ENCODE measurements at regions not wholly inside any gene's neighbourhood (a gene's known extent, or its start where the extent isn't known, plus 50 kb on each side); places are given as distances from the start of the nearest gene placed in this dataset.

DNA sequence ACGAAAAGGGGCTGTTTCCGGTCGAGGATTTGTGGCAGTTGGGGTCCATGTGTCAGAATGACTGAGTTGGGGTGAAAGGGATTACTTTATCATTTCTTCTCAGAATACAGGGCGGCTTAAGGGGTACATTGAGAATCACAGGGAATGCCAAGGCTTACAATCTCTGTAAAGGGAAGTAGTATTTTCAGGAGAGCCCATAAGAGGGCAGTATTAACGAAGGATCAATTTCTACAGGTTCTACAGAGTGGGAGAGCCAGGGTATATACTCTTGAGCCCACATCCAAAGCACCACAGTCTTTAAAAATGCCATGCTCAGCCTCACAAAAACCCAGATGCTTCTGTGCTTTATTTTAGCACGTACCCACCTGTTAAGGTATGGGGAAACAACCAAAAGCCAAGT is 67.7 kb upstream of the ZXDA start:
- TF ChIP-seq, protein P1, sequence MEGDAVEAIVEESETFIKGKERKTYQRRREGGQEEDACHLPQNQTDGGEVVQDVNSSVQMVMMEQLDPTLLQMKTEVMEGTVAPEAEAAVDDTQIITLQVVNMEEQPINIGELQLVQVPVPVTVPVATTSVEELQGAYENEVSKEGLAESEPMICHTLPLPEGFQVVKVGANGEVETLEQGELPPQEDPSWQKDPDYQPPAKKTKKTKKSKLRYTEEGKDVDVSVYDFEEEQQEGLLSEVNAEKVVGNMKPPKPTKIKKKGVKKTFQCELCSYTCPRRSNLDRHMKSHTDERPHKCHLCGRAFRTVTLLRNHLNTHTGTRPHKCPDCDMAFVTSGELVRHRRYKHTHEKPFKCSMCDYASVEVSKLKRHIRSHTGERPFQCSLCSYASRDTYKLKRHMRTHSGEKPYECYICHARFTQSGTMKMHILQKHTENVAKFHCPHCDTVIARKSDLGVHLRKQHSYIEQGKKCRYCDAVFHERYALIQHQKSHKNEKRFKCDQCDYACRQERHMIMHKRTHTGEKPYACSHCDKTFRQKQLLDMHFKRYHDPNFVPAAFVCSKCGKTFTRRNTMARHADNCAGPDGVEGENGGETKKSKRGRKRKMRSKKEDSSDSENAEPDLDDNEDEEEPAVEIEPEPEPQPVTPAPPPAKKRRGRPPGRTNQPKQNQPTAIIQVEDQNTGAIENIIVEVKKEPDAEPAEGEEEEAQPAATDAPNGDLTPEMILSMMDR (IDR thresholded peaks at IDR 0.05): no peak
- Mint-ChIP-seq H3K9me3 (ENCODE audit: low read depth) (peaks cover 46% of the 10 kb centered on the region), H3K27me3 (ENCODE audit: low read depth) (no peaks in the 10 kb centered on the region), H3K4me3 (ENCODE audit: unreplicated experiment) (no peak overlapping the region), H3K36me3 (ENCODE audit: low read depth) (no peaks in the 10 kb centered on the region), H3K4me1 (ENCODE audit: low read depth) (no peaks in the 10 kb centered on the region), H3K27ac (ENCODE audit: unreplicated experiment) (no peak overlapping the region)
- no peak for DNase-seq (ENCODE audit: low spot score)

DNA sequence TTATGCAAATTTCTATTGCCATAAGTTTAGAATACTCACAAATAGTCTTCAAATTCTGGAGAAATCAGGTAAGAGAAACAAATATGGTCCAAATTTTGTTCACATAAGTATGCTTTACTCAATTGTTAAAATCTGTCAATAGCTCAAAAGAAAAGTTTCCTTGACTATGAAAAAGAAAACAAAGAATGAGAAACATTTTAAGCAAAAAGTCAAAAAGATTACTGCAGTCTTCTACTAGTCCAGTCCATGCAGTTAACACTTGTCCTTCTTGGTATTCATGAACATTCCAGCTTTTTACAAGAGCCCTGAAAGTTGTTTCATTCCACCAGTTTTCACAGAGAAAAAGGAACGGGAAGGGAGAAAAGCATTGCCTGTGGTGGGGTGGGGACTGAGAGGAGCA is 54.7 kb upstream of the ZXDA start:
- TF ChIP-seq, protein P1 (IDR thresholded peaks at IDR 0.05): no peak
- no peaks in the 10 kb centered on the region for H3K36me3 Mint-ChIP-seq (ENCODE audit: low read depth)
- no peak overlapping the region for H3K4me3 Mint-ChIP-seq (ENCODE audit: unreplicated experiment)
- H3K4me1 Mint-ChIP-seq (ENCODE audit: low read depth): no peaks in the 10 kb centered on the region
- peaks cover 58% of the 10 kb centered on the region for H3K9me3 Mint-ChIP-seq (ENCODE audit: low read depth)
- DNase-seq (ENCODE audit: low spot score): no peak
- no peak overlapping the region for H3K27ac Mint-ChIP-seq (ENCODE audit: unreplicated experiment)
- H3K27me3 Mint-ChIP-seq (ENCODE audit: low read depth): no peaks in the 10 kb centered on the region

Data from chondrocyte (in vitro differentiated cells).